ENCODE measurements at regions not wholly inside any gene's neighbourhood (a gene's known extent, or its start where the extent isn't known, plus 50 kb on each side); places are given as distances from the start of the nearest gene placed in this dataset.

- Histone ChIP-seq H2BK15ac (ENCODE audit: low read depth, low read length) (no peak overlapping the region), H4K8ac (replicated peaks; ENCODE audit: insufficient read length, low read depth, low read length) (no peak overlapping the region), H3K4ac (ENCODE audit: low read depth, low read length) (no peak overlapping the region), H3K79me2 (ENCODE audit: insufficient read depth, low read length) (no peaks in the 10 kb centered on the region), H3K27ac (ENCODE audit: insufficient read length, low read depth, low read length) (no peak overlapping the region), H3K27me3 (ENCODE audit: insufficient read depth, low read length) (no peaks in the 10 kb centered on the region), H3K23me2 (ENCODE audit: insufficient read length, low read depth, low read length, poor library complexity, severe bottlenecking) (no peaks in the 10 kb centered on the region), H4K91ac (ENCODE audit: insufficient read length, low read depth, low read length) (no peak overlapping the region), H2AFZ (ENCODE audit: low read length) (no peak overlapping the region), H3K4me1 (ENCODE audit: insufficient read depth, low read length) (no peaks in the 10 kb centered on the region), H2BK5ac (ENCODE audit: insufficient read length, low read length) (no peak overlapping the region), H3K23ac (ENCODE audit: insufficient read length, low read depth, low read length) (no peak overlapping the region), H2BK20ac (ENCODE audit: low read depth, low read length, poor library complexity, severe bottlenecking) (no peak overlapping the region), H4K20me1 (ENCODE audit: control insufficient read depth, insufficient read depth, insufficient read length) (no peaks in the 10 kb centered on the region), H3K79me1 (ENCODE audit: insufficient read depth, low read depth, low read length, poor library complexity, severe bottlenecking) (no peaks in the 10 kb centered on the region), H2BK12ac (ENCODE audit: insufficient read length, low read depth, low read length) (no peak overlapping the region), H3K4me2 (ENCODE audit: insufficient read depth, insufficient read length, low read length) (no peak overlapping the region), H2BK120ac (ENCODE audit: low read depth, low read length, poor library complexity, severe bottlenecking) (no peak overlapping the region), H4K5ac (ENCODE audit: insufficient read length, low read depth, low read length) (no peak overlapping the region), H2AK5ac (ENCODE audit: insufficient read length, low read length) (no peak overlapping the region), H3K9ac (ENCODE audit: extremely low read depth, insufficient read length, low read length) (no peak overlapping the region), H3T11ph (ENCODE audit: low read length) (no peak overlapping the region), H3K14ac (ENCODE audit: insufficient read depth, low read length) (no peak overlapping the region), H3K9me3 (ENCODE audit: control insufficient read depth, low read depth, low read length) (no peaks in the 10 kb centered on the region), H3K56ac (ENCODE audit: insufficient read length, low read depth, low read length) (no peak overlapping the region), H3K18ac (ENCODE audit: insufficient read length, low read depth, low read length) (no peak overlapping the region)
- no peak overlapping the region for H3K4me3 Mint-ChIP-seq
- peaks cover 0 to 3% of the 10 kb centered on the region in 2 experiments; a peak in 1 of 5 replicates for H3K9me3 Mint-ChIP-seq
- no CpG with 5 or more reads among the region's 1 CpG for WGBS (ENCODE audit: extremely low coverage, insufficient read length, low lambda C conversion rate)
- TF ChIP-seq CTCF (conservative IDR thresholded peaks at IDR 0.05) = no peak
- no peak overlapping the region for H3K27ac Mint-ChIP-seq
- DNase-seq = no peak
- no peaks in the 10 kb centered on the region for H3K36me3 Mint-ChIP-seq (ENCODE audit: insufficient read depth in 1 of 3, low read depth in 3 of 3)
- no peaks in the 10 kb centered on the region for H3K27me3 Mint-ChIP-seq (ENCODE audit: low read depth)
- H3K4me1 Mint-ChIP-seq = 0 out of 4 replicates have a peak, but pooled peaks cover 0 to 2% of the 10 kb centered on the region in 2 experiments
Measured at GRCh38 chr2:57207191-57207590, 839.4 kb upstream of the VRK2 start.

Measured in H9 (cell line).